ENCODE measurements at regions not wholly inside any gene's neighbourhood (a gene's known extent, or its start where the extent isn't known, plus 50 kb on each side); places are given as distances from the start of the nearest gene placed in this dataset.
"Not testable (repeated sequence)": the region's sequence is repeated elsewhere in the genome, so short reads cannot be mapped to it uniquely, and the experiment has no call there.

GRCh38 chrX:65850821-65851220 is 183.4 kb downstream of the MSN start:
- TF ChIP-seq POLR2AphosphoS5 (IDR thresholded peaks at IDR 0.05; ENCODE audit: low read depth, low read length); JUND (IDR thresholded peaks at IDR 0.05); YY1 (IDR thresholded peaks at IDR 0.05; ENCODE audit: extremely low read depth, insufficient replicate concordance, low read depth, low read length); CTCF (IDR thresholded peaks at IDR 0.05 in 2 of 3, conservative IDR thresholded peaks at IDR 0.05 in 1 of 3; ENCODE audit: borderline replicate concordance in 1 of 3, insufficient read depth in 1 of 3, low read depth in 2 of 3, low read length in 2 of 3); CEBPB (IDR thresholded peaks at IDR 0.05; ENCODE audit: low read depth); RAD21 (IDR thresholded peaks at IDR 0.05; ENCODE audit: low read depth); EZH2 (IDR thresholded peaks at IDR 0.05); MAX (IDR thresholded peaks at IDR 0.05); POLR2A (IDR thresholded peaks at IDR 0.05; ENCODE audit: borderline replicate concordance, extremely low read depth, insufficient read depth, insufficient read length); REST (IDR thresholded peaks at IDR 0.05; ENCODE audit: low read depth): not testable (repeated sequence)
